Middle frontal gyrus (tissue), 1 donor: ENCODE measurements at regions not wholly inside any gene's neighbourhood (a gene's known extent, or its start where the extent isn't known, plus 50 kb on each side); places are given as distances from the start of the nearest gene placed in this dataset.

Experiments used
- DNase-seq: peaks from one replicate; pipeline ENCODE4 v3.0.0-alpha.2; 2015; ENCODE audit warnings: low spot score; ENCODE audit errors: extremely low spot score

DNA sequence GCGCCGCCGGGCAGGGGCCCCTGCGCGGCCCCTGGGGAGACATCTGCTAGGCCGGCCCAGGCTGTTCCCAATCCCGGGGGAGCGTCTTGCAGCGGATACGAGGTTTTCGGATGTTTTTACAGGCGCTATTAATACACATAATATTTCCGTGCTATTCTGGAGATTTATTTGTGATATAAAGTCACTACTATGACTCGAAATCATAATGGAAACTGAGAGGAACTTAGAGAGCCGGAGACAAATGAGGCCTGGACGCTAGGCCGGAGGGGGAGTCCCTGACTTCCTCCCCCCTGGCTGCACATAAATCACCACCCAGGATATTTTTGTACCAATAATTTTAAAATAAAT, 91.7 kb upstream of the ANO1 start:
- no peak for DNase-seq

DNA sequence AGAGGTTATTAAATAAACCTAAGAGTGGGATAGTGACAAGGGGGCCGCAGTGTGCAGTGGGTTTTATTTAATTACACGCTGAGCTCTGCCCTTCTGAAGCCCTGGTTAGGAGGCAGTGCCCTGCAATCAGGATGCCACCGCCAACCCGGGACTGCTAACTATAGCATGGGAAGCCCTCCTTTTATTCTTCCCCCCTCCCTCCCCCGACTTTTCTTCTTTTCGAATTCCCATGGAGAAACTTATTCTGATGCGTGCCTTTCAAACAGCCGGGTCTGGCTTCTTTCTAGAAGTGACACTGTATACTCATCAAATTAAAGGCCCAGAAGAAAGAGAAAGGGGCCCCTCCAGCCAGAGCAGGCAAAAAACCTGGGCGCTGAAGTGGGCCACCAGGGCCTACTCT, 91.3 kb upstream of the ANO1 start:
- no peak for DNase-seq

DNA sequence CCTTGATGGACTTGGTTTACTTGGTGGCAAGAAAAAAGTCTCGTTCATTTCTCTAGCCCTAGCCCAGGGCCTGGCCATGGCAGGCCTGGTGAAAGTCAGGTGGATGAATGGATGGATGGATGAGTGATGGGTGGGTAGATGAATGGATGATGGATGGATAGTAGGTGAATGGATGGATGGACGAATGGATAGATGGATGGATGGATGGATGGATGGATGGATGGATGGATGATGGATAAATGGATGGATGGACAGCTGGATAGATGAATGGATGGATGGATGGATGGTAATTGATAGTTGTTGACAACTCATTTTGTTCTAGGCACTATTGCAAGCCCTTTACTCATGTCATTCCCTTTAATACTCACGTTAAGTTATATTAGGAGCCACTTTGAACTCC, 86.1 kb upstream of the ANO1 start:
- DNase-seq, result no peak

- no peak for DNase-seq
Measured at GRCh38 chr11:69992943-69993694, 85.0 kb upstream of the ANO1 start.

DNA sequence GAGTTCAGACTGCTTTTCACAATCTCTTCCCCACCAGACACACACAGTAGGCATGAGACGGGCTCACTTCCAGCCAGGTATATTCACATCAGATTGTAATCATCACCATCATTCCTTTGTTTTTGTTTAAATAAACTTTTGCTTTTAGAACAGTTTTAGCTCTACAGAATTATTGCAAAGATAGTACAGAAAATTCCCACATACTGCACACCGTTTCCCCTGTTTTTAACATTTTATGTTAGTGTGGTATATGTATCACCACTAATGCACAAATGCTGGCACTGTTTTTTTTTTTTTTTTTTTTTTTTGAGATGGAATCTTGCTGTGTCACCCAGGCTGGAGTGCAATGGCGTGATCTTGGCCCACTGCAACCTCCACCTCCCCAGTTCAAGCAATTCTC, 83.3 kb upstream of the ANO1 start:
- DNase-seq, result no peak

- no peak for DNase-seq
Measured at GRCh38 chr11:69995697-69996096, 82.4 kb upstream of the ANO1 start.

DNA sequence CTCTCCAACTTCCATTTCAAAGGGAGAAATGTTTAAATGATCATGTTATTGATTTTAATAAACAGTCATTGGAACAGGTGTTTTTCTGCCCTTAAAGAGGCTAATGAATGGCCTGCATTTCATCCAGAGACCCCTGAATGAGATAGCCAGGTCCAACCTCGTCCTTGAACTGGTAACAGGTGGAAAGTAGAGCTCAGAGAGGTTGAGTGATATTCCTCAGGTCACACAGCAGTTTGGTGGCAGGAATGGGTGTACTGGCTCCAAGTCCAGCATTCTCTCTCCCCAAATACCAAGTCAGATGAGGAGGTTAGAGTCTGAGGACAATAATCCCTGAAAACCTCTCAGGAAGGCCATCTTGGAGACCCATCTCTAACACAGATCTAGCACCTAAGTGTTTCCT, 81.7 kb upstream of the ANO1 start:
- no peak for DNase-seq

GRCh38 chr11:69997352-69997751, 80.8 kb upstream of the ANO1 start:
- DNase-seq, result no peak

DNA sequence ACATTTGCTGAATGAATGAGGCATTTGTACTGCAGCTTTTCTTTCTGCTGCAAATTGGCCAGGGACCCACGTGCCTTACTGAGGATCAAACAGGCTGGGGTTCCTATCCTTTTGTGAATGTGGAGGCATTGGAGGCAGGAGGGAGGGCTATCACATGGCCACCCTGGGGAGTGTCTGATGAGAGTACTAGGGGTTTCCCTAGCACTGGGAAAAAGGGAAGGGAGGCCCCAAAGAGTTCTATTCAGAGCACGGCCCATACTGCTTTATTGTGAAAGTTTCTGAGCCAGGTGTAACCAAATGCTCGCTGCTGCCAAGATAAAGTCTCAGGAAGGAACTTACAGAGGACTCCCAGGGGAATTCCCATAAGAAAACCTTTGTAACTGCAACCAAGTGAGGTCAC, 78.4 kb upstream of the ANO1 start:
- no peak for DNase-seq

DNA sequence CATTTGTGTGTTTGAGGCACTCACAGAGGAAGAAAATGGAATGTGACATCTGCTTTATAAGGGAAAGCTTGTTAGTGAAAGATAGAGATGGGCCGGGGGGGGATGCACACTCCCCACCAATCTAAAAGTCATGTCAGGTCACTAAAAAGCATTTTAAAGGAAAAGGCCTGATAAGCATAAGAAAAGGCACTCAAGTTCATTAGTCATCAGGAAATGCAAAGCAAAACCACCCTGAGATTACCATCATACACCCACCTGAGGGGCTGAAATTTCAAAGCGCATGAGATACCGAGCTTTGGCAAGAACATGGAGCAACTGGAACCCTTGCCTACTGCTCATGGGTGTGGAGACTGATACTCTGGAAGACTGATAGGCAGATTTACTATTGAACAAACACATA, 77.9 kb upstream of the ANO1 start:
- no peak for DNase-seq

GRCh38 chr11:70001246-70001645, 76.9 kb upstream of the ANO1 start:
- DNase-seq, result no peak

DNA sequence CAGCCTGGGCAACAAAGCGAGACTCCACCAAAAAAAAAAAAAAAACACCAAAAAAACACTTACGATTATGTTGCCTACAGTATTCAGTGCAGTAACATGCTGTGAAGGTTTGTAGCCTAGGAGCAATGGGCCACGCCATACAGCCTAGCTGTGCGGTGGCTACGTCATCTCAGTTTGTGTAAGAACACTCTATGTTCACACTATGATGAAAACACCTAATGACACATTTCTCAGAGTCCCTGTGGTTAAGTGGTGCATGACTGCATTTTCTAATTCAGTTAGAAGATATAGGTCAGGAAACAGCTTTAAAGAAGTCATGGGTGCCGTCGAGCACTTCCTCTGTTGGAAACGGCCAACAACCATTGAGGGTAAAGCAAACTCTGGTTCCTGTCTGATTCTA, 75.7 kb upstream of the ANO1 start:
- DNase-seq, result no peak

DNA sequence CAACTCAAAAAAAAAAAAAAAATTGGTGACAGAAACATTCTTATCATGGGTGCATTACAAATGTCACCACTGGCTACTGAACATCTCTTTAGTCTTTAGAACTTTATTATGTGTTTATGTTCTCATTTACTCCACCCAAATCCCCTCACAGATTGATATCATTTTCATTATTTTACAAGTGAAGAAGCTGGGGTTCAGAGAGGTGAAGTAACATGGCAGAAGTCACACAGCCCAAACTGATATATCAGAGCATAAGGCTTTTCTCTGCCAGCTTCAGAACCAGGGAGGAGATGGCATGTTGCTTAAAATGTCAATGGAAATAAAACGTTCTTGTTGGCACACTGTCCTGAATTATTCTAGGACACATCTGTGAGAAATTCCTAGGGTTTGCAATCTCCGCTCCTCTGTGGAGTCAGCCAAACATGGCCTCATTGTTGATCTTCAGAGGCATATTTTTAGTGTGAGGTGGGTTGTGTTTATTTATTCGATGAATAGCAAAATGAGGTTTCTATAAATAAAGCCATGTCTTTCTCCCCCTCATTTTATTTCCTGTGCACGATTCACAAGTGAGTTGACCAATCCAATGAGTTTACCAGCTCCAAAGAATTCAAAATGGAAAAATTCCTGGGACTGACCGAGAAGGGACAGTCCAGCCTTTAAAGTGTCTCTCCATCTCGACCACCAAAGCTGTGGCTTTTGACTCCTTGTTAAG, 72.9 kb upstream of the ANO1 start:
- no peak for DNase-seq

- no peak for DNase-seq
Measured at GRCh38 chr11:70007796-70008195, 70.3 kb upstream of the ANO1 start.

GRCh38 chr11:70010774-70011173, 67.3 kb upstream of the ANO1 start:
- DNase-seq, result no peak

DNA sequence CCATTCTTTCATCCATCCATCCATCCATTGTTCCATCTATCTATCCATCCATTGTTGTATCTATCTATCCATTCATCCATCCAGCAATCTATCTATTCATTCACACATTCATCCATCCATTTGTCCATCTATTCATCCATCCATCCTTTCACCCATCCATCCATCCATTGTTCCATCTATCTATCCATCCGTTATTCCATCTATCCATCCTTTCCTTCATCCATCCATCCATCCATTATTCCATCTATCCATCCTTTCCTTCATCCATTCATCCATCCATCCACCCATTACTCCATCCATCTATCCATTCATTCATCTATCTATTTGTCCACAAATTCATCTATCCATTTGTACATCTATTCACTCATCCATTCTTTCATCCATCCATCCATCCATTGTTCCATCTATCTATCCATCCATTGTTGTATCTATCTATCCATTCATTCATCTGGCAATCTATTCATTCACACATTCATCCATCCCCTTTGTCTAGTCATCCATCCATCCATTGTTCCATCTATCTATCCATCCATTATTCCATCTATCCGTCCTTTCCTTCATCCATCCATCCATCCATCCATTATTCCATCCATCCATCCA, 65.9 kb upstream of the ANO1 start:
- DNase-seq, result no peak

DNA sequence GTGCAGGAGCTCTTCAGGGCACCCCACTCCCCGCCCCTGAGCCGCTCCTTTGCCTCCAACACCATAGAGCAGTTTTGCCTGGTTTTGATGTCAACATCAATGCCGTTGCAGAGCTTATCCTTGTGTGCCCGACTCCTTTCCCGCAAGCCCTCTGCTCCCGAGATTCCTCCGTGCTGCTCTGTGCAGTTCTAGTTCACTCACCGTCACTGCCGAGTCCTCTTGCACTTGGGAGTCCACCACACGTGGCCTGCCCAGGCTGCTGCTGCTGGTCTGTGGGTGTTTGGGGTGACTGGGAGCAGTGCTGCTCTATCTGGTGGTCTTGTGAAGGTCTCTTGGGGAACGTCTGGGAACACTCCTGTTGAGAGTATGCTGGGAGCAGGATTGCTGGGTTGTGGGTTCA, 63.8 kb upstream of the ANO1 start:
- DNase-seq, result no peak

DNA sequence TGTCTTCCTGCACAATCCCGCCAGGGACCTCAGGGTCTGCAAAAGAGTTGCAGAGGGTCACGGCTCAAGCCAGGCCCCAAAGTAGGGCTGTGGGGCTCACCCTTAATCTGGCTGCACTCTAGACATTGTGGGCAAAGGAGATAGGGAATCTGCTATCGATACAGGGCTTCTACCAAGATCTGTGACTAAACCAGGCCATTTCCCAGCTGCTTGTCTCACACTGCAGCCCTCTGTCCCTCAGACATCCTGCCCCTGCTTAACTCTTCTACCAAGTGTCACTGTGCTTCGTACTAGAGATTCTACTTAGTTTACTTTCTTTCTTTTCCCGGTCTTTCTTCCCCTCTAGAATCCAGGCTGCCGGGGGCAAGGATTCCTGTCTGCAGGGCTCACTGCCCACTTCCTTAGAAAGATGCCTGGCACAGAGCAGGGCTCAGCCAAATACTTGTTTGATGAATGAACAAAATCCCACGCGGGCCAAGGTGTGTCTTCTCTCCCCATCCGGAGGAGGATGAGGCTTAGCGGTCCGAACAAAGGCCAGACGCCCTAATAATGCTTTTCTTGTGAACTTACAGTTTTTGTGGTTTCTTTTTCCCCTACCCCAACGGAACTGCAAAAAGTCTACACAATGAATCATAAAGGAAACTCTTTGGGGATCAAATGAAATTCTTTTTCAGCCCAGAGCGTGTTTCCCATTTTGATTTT, 61.3 kb upstream of the ANO1 start:
- no peak for DNase-seq

DNA sequence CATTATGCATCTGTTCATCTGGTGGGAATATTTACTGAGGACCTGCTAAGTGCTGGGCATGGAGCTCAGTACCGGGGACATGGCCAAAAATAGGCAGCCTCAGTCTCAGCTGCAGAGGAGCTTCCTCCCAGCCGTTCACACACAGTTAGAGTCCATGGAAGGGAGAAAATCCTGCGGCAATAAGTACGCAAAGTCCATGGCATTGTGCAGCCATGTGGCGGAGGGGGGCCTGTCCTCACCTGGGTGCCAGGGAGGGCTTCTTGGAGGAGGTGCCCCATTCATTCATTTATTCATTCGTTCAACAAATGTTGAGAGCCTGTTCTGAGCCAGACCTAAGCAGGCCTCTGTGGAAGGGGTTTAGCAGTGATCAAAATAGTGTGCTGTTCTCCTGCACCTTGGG, 59.3 kb upstream of the ANO1 start:
- no peak for DNase-seq

- no peak for DNase-seq
Measured at GRCh38 chr11:70019576-70020011, 58.5 kb upstream of the ANO1 start.

- no peak for DNase-seq
Measured at GRCh38 chr11:70020336-70021214, 57.5 kb upstream of the ANO1 start.
